ENCODE measurements at regions not wholly inside any gene's neighbourhood (a gene's known extent, or its start where the extent isn't known, plus 50 kb on each side); places are given as distances from the start of the nearest gene placed in this dataset.
"Not testable (repeated sequence)": the region's sequence is repeated elsewhere in the genome, so short reads cannot be mapped to it uniquely, and the experiment has no call there.

DNA sequence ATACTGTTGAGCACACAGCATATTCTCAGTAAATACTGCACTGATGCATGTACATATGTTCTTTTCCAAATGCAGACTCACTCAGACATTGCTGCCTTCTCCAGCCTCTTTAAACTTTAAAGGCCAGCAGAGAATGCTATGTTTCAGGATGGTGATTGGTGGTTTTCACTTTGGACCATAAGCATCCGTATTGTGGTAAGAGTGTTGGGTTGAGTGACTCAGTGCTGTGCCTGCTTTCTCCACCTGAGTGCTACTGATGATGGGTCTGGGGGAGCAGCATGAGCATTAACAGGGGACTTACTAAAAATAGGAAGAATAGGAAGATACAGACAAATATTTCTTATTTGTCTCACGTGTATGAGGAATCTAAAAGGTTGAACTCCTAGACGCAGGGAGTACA lies 56.3 kb upstream of the ZNF92 start:
- Histone ChIP-seq H3K27me3 (ENCODE audit: control insufficient read depth, insufficient read depth, low read length) (no peaks in the 10 kb centered on the region), H3K9ac (ENCODE audit: low read length) (no peak overlapping the region), H3K4me1 (ENCODE audit: control insufficient read depth, insufficient read depth, low read length) (no peaks in the 10 kb centered on the region), H3K4me3 (ENCODE audit: low read length) (no peak overlapping the region), H3K36me3 (ENCODE audit: control insufficient read depth, insufficient read depth, low read length) (no peaks in the 10 kb centered on the region), H3K9me3 (ENCODE audit: control insufficient read depth, low read length) (no peaks in the 10 kb centered on the region)

DNA sequence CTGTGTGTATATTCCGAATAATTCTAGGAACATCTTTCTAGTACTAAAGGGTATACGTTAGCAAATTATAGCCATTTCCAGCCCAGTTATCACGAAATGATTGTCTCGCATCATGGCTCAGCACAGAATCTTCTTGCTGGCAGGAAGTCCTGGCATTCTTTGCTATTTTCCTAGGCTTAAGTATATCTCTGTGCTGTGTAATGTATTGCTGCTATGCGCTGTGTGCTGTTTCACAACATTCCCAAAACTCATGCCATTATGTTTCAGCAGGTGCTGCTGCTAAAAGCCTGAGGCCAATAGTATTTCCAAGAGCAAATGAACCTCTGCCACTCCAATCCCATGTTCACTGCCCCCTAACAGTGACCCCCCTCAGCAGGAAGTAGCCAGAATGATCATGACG lies 62.9 kb upstream of the ZNF92 start:
- H3K36me3 ChIP-seq (ENCODE audit: control insufficient read depth, insufficient read depth, low read length), result no peaks in the 10 kb centered on the region
- H3K4me3 ChIP-seq (ENCODE audit: low read length), result no peak overlapping the region
- no peaks in the 10 kb centered on the region for H3K4me1 ChIP-seq (ENCODE audit: control insufficient read depth, insufficient read depth, low read length)
- no peaks in the 10 kb centered on the region for H3K9me3 ChIP-seq (ENCODE audit: control insufficient read depth, low read length)
- no peaks in the 10 kb centered on the region for H3K27me3 ChIP-seq (ENCODE audit: control insufficient read depth, insufficient read depth, low read length)
- H3K9ac ChIP-seq (ENCODE audit: low read length), result no peak overlapping the region

- no peak overlapping the region for H3K9ac ChIP-seq (ENCODE audit: low read length)
- H3K9me3 ChIP-seq (ENCODE audit: control insufficient read depth, low read length), result no peaks in the 10 kb centered on the region
- no peak overlapping the region for H3K4me3 ChIP-seq (ENCODE audit: low read length)
- H3K27me3 ChIP-seq (ENCODE audit: control insufficient read depth, insufficient read depth, low read length), result no peaks in the 10 kb centered on the region
- H3K36me3 ChIP-seq (ENCODE audit: control insufficient read depth, insufficient read depth, low read length), result no peaks in the 10 kb centered on the region
- H3K4me1 ChIP-seq (ENCODE audit: control insufficient read depth, insufficient read depth, low read length), result no peaks in the 10 kb centered on the region
These were observed 65.4 kb upstream of the ZNF92 start for GRCh38 chr7:65308300-65308678.

DNA sequence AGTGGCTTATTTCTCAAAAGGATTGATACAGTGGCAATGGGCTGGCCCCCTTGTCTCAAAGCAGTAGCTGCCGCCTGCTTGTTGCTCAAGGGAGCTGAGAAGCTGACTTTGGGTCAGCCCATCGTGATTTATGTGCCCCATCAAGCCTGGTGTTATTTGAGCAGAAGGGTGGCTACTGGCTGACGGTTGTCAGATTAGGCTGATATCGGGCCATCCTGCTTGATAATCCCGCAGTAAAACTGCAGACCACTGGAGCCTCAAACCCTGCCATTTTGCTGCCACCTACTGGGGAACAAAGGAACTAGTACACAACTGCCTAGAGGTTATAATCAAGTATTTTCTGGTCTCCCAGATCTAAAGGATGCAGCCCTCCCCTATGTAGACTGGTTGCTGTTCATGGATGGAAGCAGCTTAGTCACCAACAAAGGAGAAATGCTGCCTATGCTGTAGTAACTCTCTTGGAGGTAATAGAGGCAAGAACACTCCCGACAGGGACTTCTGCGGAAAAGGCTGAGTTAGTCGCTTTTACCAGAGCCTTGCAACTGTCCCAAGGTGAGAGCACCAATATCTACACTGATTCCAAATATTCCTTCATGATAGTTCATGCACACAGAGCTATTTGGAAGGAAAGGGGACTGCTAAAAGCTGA lies 65.9 kb upstream of the ZNF92 start:
- Histone ChIP-seq H3K9me3 (ENCODE audit: control insufficient read depth, low read length) (no peaks in the 10 kb centered on the region), H3K4me1 (ENCODE audit: control insufficient read depth, insufficient read depth, low read length) (no peaks in the 10 kb centered on the region), H3K4me3 (ENCODE audit: low read length) (no peak overlapping the region), H3K36me3 (ENCODE audit: control insufficient read depth, insufficient read depth, low read length) (no peaks in the 10 kb centered on the region), H3K27me3 (ENCODE audit: control insufficient read depth, insufficient read depth, low read length) (no peaks in the 10 kb centered on the region), H3K9ac (ENCODE audit: low read length) (no peak overlapping the region)

DNA sequence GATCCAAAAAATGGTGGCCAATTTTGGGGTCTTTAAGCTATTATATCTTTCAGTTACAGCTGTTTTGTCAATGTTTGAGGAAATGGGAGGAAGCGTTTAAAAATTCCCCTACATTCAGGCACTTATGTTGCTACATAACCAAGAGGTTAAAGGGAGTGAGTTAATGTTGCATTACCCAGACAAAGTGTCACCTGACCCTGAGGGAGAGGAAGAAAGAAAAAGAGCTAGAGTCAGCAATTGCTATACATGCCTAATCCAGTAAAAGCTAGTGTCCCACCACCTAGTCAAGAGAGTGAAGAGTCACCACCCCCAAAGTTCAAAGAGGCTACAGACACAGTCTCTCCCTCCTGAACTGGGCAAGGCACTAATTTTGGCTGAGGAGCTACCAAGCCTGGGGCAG lies 69.5 kb upstream of the ZNF92 start:
- H3K27me3 ChIP-seq (ENCODE audit: control insufficient read depth, insufficient read depth, low read length), result no peaks in the 10 kb centered on the region
- no peak overlapping the region for H3K4me3 ChIP-seq (ENCODE audit: low read length)
- H3K9ac ChIP-seq (ENCODE audit: low read length), result no peak overlapping the region
- H3K4me1 ChIP-seq (ENCODE audit: control insufficient read depth, insufficient read depth, low read length), result no peaks in the 10 kb centered on the region
- no peaks in the 10 kb centered on the region for H3K36me3 ChIP-seq (ENCODE audit: control insufficient read depth, insufficient read depth, low read length)
- no peaks in the 10 kb centered on the region for H3K9me3 ChIP-seq (ENCODE audit: control insufficient read depth, low read length)

DNA sequence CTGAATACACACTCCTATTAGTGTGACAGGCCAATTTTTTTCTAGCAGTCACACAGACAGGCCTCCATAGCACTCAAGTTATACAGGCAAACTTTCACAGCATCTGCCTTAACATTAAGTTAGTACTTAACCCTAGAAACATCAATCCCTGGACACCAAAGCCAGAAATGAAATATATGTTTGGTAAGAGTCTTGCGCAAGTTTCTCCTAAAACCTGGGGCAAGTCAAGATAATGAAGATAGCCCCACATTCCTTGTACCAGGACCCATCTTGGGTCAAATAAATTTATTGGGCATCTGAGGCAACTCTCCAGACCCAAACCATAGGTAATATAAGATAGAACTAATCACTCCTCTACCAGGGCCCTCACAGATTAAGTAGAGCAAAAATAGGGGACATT lies 70.8 kb upstream of the ZNF92 start:
- no peak overlapping the region for H3K4me3 ChIP-seq (ENCODE audit: low read length)

GRCh38 chr7:65301007-65301406 lies 72.6 kb upstream of the ZNF92 start:
- Histone ChIP-seq H3K36me3 (ENCODE audit: control insufficient read depth, insufficient read depth, low read length) (no peaks in the 10 kb centered on the region), H3K9me3 (ENCODE audit: control insufficient read depth, low read length) (no peaks in the 10 kb centered on the region), H3K27me3 (ENCODE audit: control insufficient read depth, insufficient read depth, low read length) (no peaks in the 10 kb centered on the region)

More for the DNA sequence above, 70.8 kb upstream of the ZNF92 start:
- H3K27me3 ChIP-seq (ENCODE audit: control insufficient read depth, insufficient read depth, low read length), result no peaks in the 10 kb centered on the region
- H3K9ac ChIP-seq (ENCODE audit: low read length), result no peak overlapping the region
- H3K9me3 ChIP-seq (ENCODE audit: control insufficient read depth, low read length), result no peaks in the 10 kb centered on the region
- no peaks in the 10 kb centered on the region for H3K36me3 ChIP-seq (ENCODE audit: control insufficient read depth, insufficient read depth, low read length)
- no peaks in the 10 kb centered on the region for H3K4me1 ChIP-seq (ENCODE audit: control insufficient read depth, insufficient read depth, low read length)

GRCh38 chr7:65295409-65295808 lies 78.2 kb upstream of the ZNF92 start:
- H3K9ac ChIP-seq (ENCODE audit: low read length), result no peak overlapping the region
- no peaks in the 10 kb centered on the region for H3K4me1 ChIP-seq (ENCODE audit: control insufficient read depth, insufficient read depth, low read length)
- H3K9me3 ChIP-seq (ENCODE audit: control insufficient read depth, low read length), result no peaks in the 10 kb centered on the region
- H3K36me3 ChIP-seq (ENCODE audit: control insufficient read depth, insufficient read depth, low read length), result no peaks in the 10 kb centered on the region
- no peaks in the 10 kb centered on the region for H3K27me3 ChIP-seq (ENCODE audit: control insufficient read depth, insufficient read depth, low read length)
- H3K4me3 ChIP-seq (ENCODE audit: low read length), result no peak overlapping the region

More at GRCh38 chr7:65301007-65301406, 72.6 kb upstream of the ZNF92 start:
- Histone ChIP-seq H3K4me3 (ENCODE audit: low read length) (no peak overlapping the region), H3K9ac (ENCODE audit: low read length) (no peak overlapping the region), H3K4me1 (ENCODE audit: control insufficient read depth, insufficient read depth, low read length) (no peaks in the 10 kb centered on the region)

GRCh38 chr7:65290340-65290739 lies 83.3 kb upstream of the ZNF92 start:
- H3K9me3 ChIP-seq (ENCODE audit: control insufficient read depth, low read length); H3K27me3 ChIP-seq (ENCODE audit: control insufficient read depth, insufficient read depth, low read length); H3K9ac ChIP-seq (ENCODE audit: low read length); H3K4me3 ChIP-seq (ENCODE audit: low read length); H3K4me1 ChIP-seq (ENCODE audit: control insufficient read depth, insufficient read depth, low read length); H3K36me3 ChIP-seq (ENCODE audit: control insufficient read depth, insufficient read depth, low read length): not testable (repeated sequence)

- Histone ChIP-seq H3K9me3 (ENCODE audit: control insufficient read depth, low read length) (no peaks in the 10 kb centered on the region), H3K4me3 (ENCODE audit: low read length) (no peak overlapping the region), H3K4me1 (ENCODE audit: control insufficient read depth, insufficient read depth, low read length) (no peaks in the 10 kb centered on the region), H3K9ac (ENCODE audit: low read length) (no peak overlapping the region), H3K27me3 (ENCODE audit: control insufficient read depth, insufficient read depth, low read length) (no peaks in the 10 kb centered on the region), H3K36me3 (ENCODE audit: control insufficient read depth, insufficient read depth, low read length) (no peaks in the 10 kb centered on the region)
These were observed 86.6 kb upstream of the ZNF92 start for GRCh38 chr7:65287023-65287422.

DNA sequence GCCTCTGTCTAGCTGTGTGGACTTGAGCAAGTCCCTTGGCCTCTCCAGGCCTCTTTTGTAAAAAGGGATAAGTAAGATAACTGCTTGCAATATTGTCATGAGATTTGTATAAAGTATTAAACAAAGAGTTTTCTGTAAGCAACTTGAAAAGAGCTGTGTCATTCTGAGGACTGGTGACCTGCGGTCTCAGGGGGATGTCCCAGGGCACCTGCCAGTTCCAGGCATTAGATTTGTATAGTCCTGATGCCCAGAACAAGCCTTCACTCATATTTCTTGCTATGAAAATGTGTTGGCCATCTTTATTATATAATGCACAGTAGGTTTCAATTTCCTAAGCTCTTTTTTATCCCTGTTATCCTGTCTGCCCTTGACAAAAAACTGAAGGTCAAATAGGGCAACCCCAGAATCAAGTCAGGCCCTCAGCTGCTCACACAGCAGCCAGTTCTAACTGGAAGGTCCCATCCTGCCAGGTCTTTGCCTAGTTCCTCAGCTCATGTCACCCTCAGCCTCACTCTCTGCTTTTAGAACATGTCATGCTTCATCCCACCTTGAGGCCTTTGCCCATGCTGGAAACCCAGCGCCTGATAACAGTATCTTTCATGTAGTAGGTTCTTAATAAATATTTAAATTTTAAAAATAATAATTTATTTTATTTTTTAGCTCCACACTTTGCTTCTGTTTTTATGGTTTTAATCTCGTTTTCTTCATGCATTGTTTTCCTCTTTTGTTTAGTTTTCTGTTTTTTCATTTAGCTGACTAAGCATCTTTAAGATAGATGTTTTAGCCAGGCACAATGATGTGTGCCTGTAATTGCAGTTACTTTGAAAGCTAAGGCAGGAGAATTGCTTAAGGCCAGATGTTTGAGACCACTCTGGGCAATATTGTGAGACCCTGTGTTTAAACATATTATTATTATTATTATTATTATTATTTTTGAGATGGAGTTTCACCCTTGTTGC lies 87.5 kb upstream of the ZNF92 start:
- H3K4me3 ChIP-seq (ENCODE audit: low read length), result no peak overlapping the region

GRCh38 chr7:65285241-65285640 lies 88.4 kb upstream of the ZNF92 start:
- H3K36me3 ChIP-seq (ENCODE audit: control insufficient read depth, insufficient read depth, low read length); H3K4me1 ChIP-seq (ENCODE audit: control insufficient read depth, insufficient read depth, low read length): not testable (repeated sequence)

More for the DNA sequence above, 87.5 kb upstream of the ZNF92 start:
- Histone ChIP-seq H3K9ac (ENCODE audit: low read length) (no peak overlapping the region), H3K4me1 (ENCODE audit: control insufficient read depth, insufficient read depth, low read length) (no peaks in the 10 kb centered on the region), H3K27me3 (ENCODE audit: control insufficient read depth, insufficient read depth, low read length) (no peaks in the 10 kb centered on the region), H3K36me3 (ENCODE audit: control insufficient read depth, insufficient read depth, low read length) (no peaks in the 10 kb centered on the region), H3K9me3 (ENCODE audit: control insufficient read depth, low read length) (no peaks in the 10 kb centered on the region)

More at GRCh38 chr7:65285241-65285640, 88.4 kb upstream of the ZNF92 start:
- H3K4me3 ChIP-seq (ENCODE audit: low read length); H3K9me3 ChIP-seq (ENCODE audit: control insufficient read depth, low read length); H3K27me3 ChIP-seq (ENCODE audit: control insufficient read depth, insufficient read depth, low read length); H3K9ac ChIP-seq (ENCODE audit: low read length): not testable (repeated sequence)

All from mucosa of stomach (tissue), 1 donor.